Stimulated activated naive CD4-positive, alpha-beta T cell treated with Interleukin-2 at 50 U/mL for 16 hours (primary cell): ENCODE measurements at regions not wholly inside any gene's neighbourhood (a gene's known extent, or its start where the extent isn't known, plus 50 kb on each side); places are given as distances from the start of the nearest gene placed in this dataset.
"Not testable (repeated sequence)": the region's sequence is repeated elsewhere in the genome, so short reads cannot be mapped to it uniquely, and the experiment has no call there.

Source experiments
- DNase-seq: peaks from one replicate; lab custom pipeline; 2025; lab: John Stamatoyannopoulos, UW

- DNase-seq: no peak
Observed at GRCh38 chr21:15671188-15671587, 58.6 kb upstream of the USP25 start.

- DNase-seq: not testable (repeated sequence)
Observed at GRCh38 chr21:15672578-15672977, 57.2 kb upstream of the USP25 start.

- no peak for DNase-seq
Observed at GRCh38 chr21:15676935-15677334, 52.8 kb upstream of the USP25 start.

GRCh38 chr21:15679630-15680029 is 50.2 kb upstream of the USP25 start:
- no peak for DNase-seq
